Mesenchymal stem cell (in vitro differentiated cells and primary cell): ENCODE measurements at regions not wholly inside any gene's neighbourhood (a gene's known extent, or its start where the extent isn't known, plus 50 kb on each side); places are given as distances from the start of the nearest gene placed in this dataset.

Source experiments
- DNase-seq: peaks from one replicate; pipeline ENCODE4 v3.0.0-alpha.2; 2013
- H2AFZ ChIP-seq: one replicate; pipeline ENCODE4 v1.6.1; 2013; ENCODE audit warnings: low read depth, mild to moderate bottlenecking, control low read depth, inconsistent platforms, low read length, moderate library complexity
- H2AK5ac ChIP-seq: 2 replicates; pipeline ENCODE4 v1.6.1; 2013; ENCODE audit warnings: low read length, moderate library complexity, mild to moderate bottlenecking, inconsistent platforms; ENCODE audit not compliant: severe bottlenecking
- H2BK120ac ChIP-seq: one replicate; pipeline ENCODE4 v1.6.1; 2013; ENCODE audit warnings: low read depth, mild to moderate bottlenecking, inconsistent platforms, low read length, moderate library complexity
- H2BK12ac ChIP-seq, 2 experiments: one replicate each; pipeline ENCODE4 v1.6.1; 2013; ENCODE audit warnings: inconsistent platforms in 2 of 2, low read length in 2 of 2, mild to moderate bottlenecking in 2 of 2, moderate library complexity in 2 of 2, control low read depth in 1 of 2
- H2BK15ac ChIP-seq: one replicate; pipeline ENCODE4 v1.6.1; 2013; ENCODE audit warnings: mild to moderate bottlenecking, low read depth, inconsistent platforms; ENCODE audit not compliant: poor library complexity, severe bottlenecking
- H2BK5ac ChIP-seq: 2 replicates; pipeline ENCODE4 v1.6.1; 2013; ENCODE audit warnings: low read depth, mild to moderate bottlenecking, low read length, control low read depth, inconsistent platforms; ENCODE audit not compliant: poor library complexity, severe bottlenecking
- H3K14ac ChIP-seq, 2 experiments: one replicate each; pipeline ENCODE4 v1.6.1; 2013; ENCODE audit warnings: inconsistent platforms in 2 of 2, low read length in 2 of 2, control low read depth in 1 of 2, mild to moderate bottlenecking in 1 of 2, moderate library complexity in 1 of 2
- H3K18ac ChIP-seq, 2 experiments: one replicate each; pipeline ENCODE4 v1.6.1; 2013; ENCODE audit warnings: inconsistent platforms in 2 of 2, low read length in 2 of 2, control low read depth in 1 of 2, low read depth in 1 of 2, mild to moderate bottlenecking in 1 of 2
- H3K23ac ChIP-seq, 2 experiments: one replicate each; pipeline ENCODE4 v1.6.1; 2013; ENCODE audit warnings: inconsistent platforms in 2 of 2, low read length in 2 of 2, mild to moderate bottlenecking in 2 of 2, moderate library complexity in 2 of 2, control low read depth in 1 of 2
- H3K27ac ChIP-seq: 2 replicates; pipeline ENCODE4 v1.5.1; 2013; ENCODE audit warnings: mild to moderate bottlenecking, moderate library complexity, low read length, control low read depth, inconsistent platforms; ENCODE audit not compliant: poor library complexity, severe bottlenecking
- H3K27me3 ChIP-seq, 2 experiments: 2 replicates each; pipeline versions ENCODE4 v1.6.1 to v1.7.0; 2013; ENCODE audit warnings: low read length in 2 of 2, mild to moderate bottlenecking in 2 of 2, moderate library complexity in 2 of 2, control low read depth in 1 of 2, inconsistent platforms in 1 of 2; ENCODE audit not compliant: control insufficient read depth in 1 of 2, insufficient read depth in 1 of 2
- H3K36me3 ChIP-seq, 2 experiments: 2 replicates each; pipeline versions ENCODE4 v1.6.1 to v1.7.0; 2013; ENCODE audit warnings: low read length in 2 of 2, control low read depth in 1 of 2, inconsistent platforms in 1 of 2, low read depth in 1 of 2, mild to moderate bottlenecking in 1 of 2; ENCODE audit not compliant: insufficient read depth in 2 of 2, control insufficient read depth in 1 of 2
- H3K4ac ChIP-seq, 2 experiments: one replicate each; pipeline ENCODE4 v1.6.1; 2013; ENCODE audit warnings: inconsistent platforms in 2 of 2, low read length in 2 of 2, mild to moderate bottlenecking in 2 of 2, moderate library complexity in 2 of 2, control low read depth in 1 of 2, low read depth in 1 of 2
- H3K4me1 ChIP-seq: 2 replicates; pipeline ENCODE4 v1.6.1; 2013; ENCODE audit warnings: low read depth, low read length, control low read depth; ENCODE audit not compliant: control insufficient read depth, insufficient read depth
- H3K4me2 ChIP-seq: 2 replicates; pipeline ENCODE4 v1.6.1; 2013; ENCODE audit warnings: low read length, mild to moderate bottlenecking, inconsistent platforms; ENCODE audit not compliant: poor library complexity, severe bottlenecking
- H3K4me3 ChIP-seq, 2 experiments: 2 replicates each; pipeline versions ENCODE4 v1.5.1 to v1.7.0; 2013; ENCODE audit warnings: low read length in 2 of 2, mild to moderate bottlenecking in 2 of 2, control low read depth in 1 of 2, low read depth in 1 of 2; ENCODE audit not compliant: insufficient read depth in 1 of 2
- H3K79me1 ChIP-seq: replicated peaks from 2 replicates; pipeline ENCODE4 v1.6.1; 2013; ENCODE audit warnings: mild to moderate bottlenecking, control low read depth, low read length, inconsistent platforms; ENCODE audit not compliant: poor library complexity, severe bottlenecking
- H3K9ac ChIP-seq: 2 replicates; pipeline ENCODE4 v1.7.0; 2013; ENCODE audit warnings: mild to moderate bottlenecking, low read length, moderate library complexity
- H3K9me3 ChIP-seq: 2 replicates; pipeline ENCODE4 v1.7.0; 2013; ENCODE audit warnings: mild to moderate bottlenecking, low read length; ENCODE audit not compliant: control insufficient read depth
- H4K8ac ChIP-seq: one replicate; pipeline ENCODE4 v1.6.1; 2013; ENCODE audit warnings: inconsistent platforms, mild to moderate bottlenecking, low read length, moderate library complexity
- H4K91ac ChIP-seq: one replicate; pipeline ENCODE4 v1.6.1; 2013; ENCODE audit warnings: mild to moderate bottlenecking, low read length, inconsistent platforms
- WGBS: methylation state at CpG from one replicate; pipeline ENCODE4 v1.1.7; 2013; ENCODE audit warnings: mixed read lengths; 5-methylcytosine and 5-hydroxymethylcytosine counted together

- Histone ChIP-seq H2BK120ac (no peak overlapping the region), H3K14ac (peak overlapping the region in 1 of 2 experiments; percentile 39), H3K4me3 (no peak overlapping the region), H2AK5ac (no peak overlapping the region), H2BK5ac (no peak overlapping the region), H3K4me1 (no peaks in the 10 kb centered on the region), H4K8ac (no peak overlapping the region), H2AFZ (no peak overlapping the region), H2BK15ac (no peak overlapping the region), H3K79me1 (no peaks in the 10 kb centered on the region), H2BK12ac (no peak overlapping the region), H3K27me3 (peaks cover 4 to 26% of the 10 kb centered on the region in 2 experiments), H4K91ac (no peak overlapping the region), H3K4me2 (no peak overlapping the region), H3K36me3 (no peaks in the 10 kb centered on the region), H3K9me3 (no peaks in the 10 kb centered on the region), H3K23ac (no peak overlapping the region), H3K4ac (no peak overlapping the region), H3K9ac (no peak overlapping the region), H3K18ac (no peak overlapping the region), H3K27ac (no peak overlapping the region)
- WGBS, result 92% methylated on average over 13 of the region's 13 CpGs
- no peak for DNase-seq
Observed at GRCh38 chr6:167769408-167770190, 57.1 kb upstream of the AFDN start.

- no peak overlapping the region for H4K8ac ChIP-seq
- H2BK12ac ChIP-seq, result no peak overlapping the region
- H3K14ac ChIP-seq, result no peak overlapping the region
- H3K4me1 ChIP-seq, result no peaks in the 10 kb centered on the region
- H3K4ac ChIP-seq, result no peak overlapping the region
- H3K4me3 ChIP-seq, result no peak overlapping the region
- no peaks in the 10 kb centered on the region for H3K36me3 ChIP-seq
- H3K27me3 ChIP-seq, result peaks cover 4 to 20% of the 10 kb centered on the region in 2 experiments
- H3K23ac ChIP-seq, result no peak overlapping the region
- WGBS, result 89% methylated on average over 14 of the region's 14 CpGs
- no peak overlapping the region for H3K27ac ChIP-seq
- no peak overlapping the region for H2AK5ac ChIP-seq
- DNase-seq, result no peak
- no peak overlapping the region for H3K9ac ChIP-seq
- H3K4me2 ChIP-seq, result no peak overlapping the region
- H3K18ac ChIP-seq, result no peak overlapping the region
- no peaks in the 10 kb centered on the region for H3K79me1 ChIP-seq
- H2AFZ ChIP-seq, result no peak overlapping the region
- no peak overlapping the region for H2BK15ac ChIP-seq
- no peaks in the 10 kb centered on the region for H3K9me3 ChIP-seq
- H4K91ac ChIP-seq, result no peak overlapping the region
- H2BK120ac ChIP-seq, result no peak overlapping the region
- no peak overlapping the region for H2BK5ac ChIP-seq
Observed at GRCh38 chr6:167770291-167770955, 56.3 kb upstream of the AFDN start.

- no peak for DNase-seq
- Histone ChIP-seq H4K8ac (no peak overlapping the region), H3K27ac (no peak overlapping the region), H2AFZ (no peak overlapping the region), H2BK12ac (no peak overlapping the region), H3K9ac (no peak overlapping the region), H3K27me3 (no peaks in the 10 kb centered on the region), H3K4me2 (no peak overlapping the region), H2AK5ac (no peak overlapping the region), H3K18ac (no peak overlapping the region), H3K4me3 (no peak overlapping the region), H3K23ac (no peak overlapping the region), H3K36me3 (no peaks in the 10 kb centered on the region), H3K14ac (no peak overlapping the region), H3K4me1 (no peaks in the 10 kb centered on the region), H3K9me3 (no peaks in the 10 kb centered on the region), H4K91ac (no peak overlapping the region), H2BK15ac (no peak overlapping the region), H2BK5ac (no peak overlapping the region), H3K4ac (no peak overlapping the region), H2BK120ac (no peak overlapping the region), H3K79me1 (no peaks in the 10 kb centered on the region)
- 97% methylated on average over 9 of the region's 11 CpGs for WGBS
Observed at GRCh38 chr6:167774881-167775280, 51.8 kb upstream of the AFDN start.

- Histone ChIP-seq H4K8ac (no peak overlapping the region), H3K23ac (no peak overlapping the region), H3K79me1 (no peaks in the 10 kb centered on the region), H4K91ac (no peak overlapping the region), H3K18ac (no peak overlapping the region), H3K27me3 (peaks cover 0 to under 1% of the 10 kb centered on the region in 2 experiments), H3K4me3 (no peak overlapping the region), H2BK120ac (no peak overlapping the region), H3K36me3 (no peaks in the 10 kb centered on the region), H3K4me1 (no peaks in the 10 kb centered on the region), H2AFZ (no peak overlapping the region), H3K4me2 (no peak overlapping the region), H3K4ac (no peak overlapping the region), H3K27ac (no peak overlapping the region), H3K9ac (no peak overlapping the region), H3K9me3 (no peaks in the 10 kb centered on the region), H2BK5ac (no peak overlapping the region), H2BK15ac (no peak overlapping the region), H3K14ac (no peak overlapping the region), H2AK5ac (no peak overlapping the region), H2BK12ac (peak overlapping the region in 1 of 2 experiments; percentile 26)
- WGBS, result 86% methylated on average over 10 of the region's 14 CpGs
- DNase-seq, result no peak
Observed at GRCh38 chr6:167776906-167777627, 49.6 kb upstream of the AFDN start.
